H1 (cell line): ENCODE measurements at regions not wholly inside any gene's neighbourhood (a gene's known extent, or its start where the extent isn't known, plus 50 kb on each side); places are given as distances from the start of the nearest gene placed in this dataset.

Experiments
- CTCF ChIA-PET: fragments of 300-600 bp; sonication (Branson Sonifier 250); formaldehyde crosslinking; loops from one replicate; lab custom pipeline; 2021; ENCODE audit not compliant: partially characterized antibody; lab: Charles Lee
- POLR2A ChIA-PET: fragments of 300-600 bp; sonication (Branson Sonifier 250); formaldehyde crosslinking; loops from one replicate; lab custom pipeline; 2021; ENCODE audit warnings: inconsistent platforms; ENCODE audit not compliant: partially characterized antibody; lab: Charles Lee
- DNase-seq, 2 experiments: peaks; one replicate each; pipeline versions ENCODE4 v3.0.0 to v3.0.0-alpha.2; 2010 to 2022; ENCODE audit warnings: low spot score in 2 of 2, low read depth in 1 of 2, mixed read lengths in 1 of 2
- FAIRE-seq: peaks from 2 replicates; lab custom pipeline; 2011; peaks lifted over from hg19 to GRCh38; lab: Jason Lieb, UNC
- H2AFZ ChIP-seq: 2 replicates; pipeline ENCODE4 v1.8.1; 2012; ENCODE audit warnings: low read length, inconsistent platforms
- H2AK5ac ChIP-seq: 2 replicates; pipeline ENCODE4 v1.6.1; 2013; ENCODE audit warnings: low read depth, low read length
- H2BK120ac ChIP-seq: replicated peaks from 2 replicates; pipeline ENCODE3; 2013; ENCODE audit warnings: low read depth, low read length, inconsistent platforms
- H2BK12ac ChIP-seq: 2 replicates; pipeline ENCODE4 v1.6.1; 2013; ENCODE audit warnings: low read depth, low read length
- H2BK15ac ChIP-seq: 2 replicates; pipeline ENCODE4 v1.6.1; 2013; ENCODE audit warnings: low read length
- H2BK20ac ChIP-seq: 2 replicates; pipeline ENCODE4 v1.6.1; 2013; ENCODE audit warnings: low read length
- H2BK5ac ChIP-seq: 2 replicates; pipeline ENCODE4 v1.6.1; 2013; ENCODE audit warnings: low read depth, low read length
- H3K14ac ChIP-seq: 2 replicates; pipeline ENCODE4 v1.6.1; 2013; ENCODE audit warnings: inconsistent platforms; ENCODE audit not compliant: insufficient read length
- H3K18ac ChIP-seq: 2 replicates; pipeline ENCODE4 v1.6.1; 2013; ENCODE audit warnings: low read length; ENCODE audit errors: extremely low read depth
- H3K23ac ChIP-seq: 2 replicates; pipeline ENCODE4 v1.6.1; 2013; ENCODE audit warnings: inconsistent platforms; ENCODE audit not compliant: insufficient read length
- H3K23me2 ChIP-seq: 2 replicates; pipeline ENCODE4 v1.6.1; 2013; ENCODE audit warnings: low read depth, low read length
- H3K27ac ChIP-seq: 2 replicates; pipeline ENCODE4 v1.6.1; 2011; ENCODE audit warnings: low read depth, low read length, inconsistent platforms
- H3K27me3 ChIP-seq, 4 experiments: replicated peaks in 1 of 4; 1 replicate in 1 of 4; 2 replicates in 3 of 4; pipeline versions ENCODE4 v1.6.1 to v1.8.1; 2011 to 2013; ENCODE audit warnings: low read length in 3 of 4, mild to moderate bottlenecking in 3 of 4, inconsistent platforms in 2 of 4, mixed read lengths in 2 of 4, moderate library complexity in 1 of 4; ENCODE audit not compliant: control insufficient read depth in 3 of 4, insufficient read depth in 3 of 4; ENCODE audit errors: extremely low read depth in 1 of 4
- H3K36me3 ChIP-seq, 4 experiments: 2 replicates each; pipeline versions ENCODE4 v1.6.1 to v1.8.1; 2011 to 2013; ENCODE audit warnings: mild to moderate bottlenecking in 4 of 4, low read length in 3 of 4, moderate library complexity in 2 of 4, control low read depth in 1 of 4, inconsistent platforms in 1 of 4; ENCODE audit not compliant: insufficient read depth in 4 of 4, control insufficient read depth in 2 of 4
- H3K4ac ChIP-seq: replicated peaks from 2 replicates; pipeline ENCODE3; 2013; ENCODE audit warnings: low read length, low read depth, mixed read lengths, inconsistent platforms; ENCODE audit not compliant: insufficient read length
- H3K4me1 ChIP-seq, 4 experiments: replicated peaks in 1 of 4; 1 replicate in 1 of 4; 2 replicates in 3 of 4; pipeline versions ENCODE4 v1.6.1 to v1.8.1; 2011 to 2013; ENCODE audit warnings: low read length in 3 of 4, inconsistent platforms in 2 of 4, mixed read lengths in 1 of 4; ENCODE audit not compliant: insufficient read depth in 4 of 4, control insufficient read depth in 3 of 4
- H3K4me2 ChIP-seq, 2 experiments: 2 replicates each; pipeline versions ENCODE4 v1.6.1 to v1.8.1; 2011 to 2013; ENCODE audit warnings: low read depth in 2 of 2, low read length in 2 of 2, control low read depth in 1 of 2, inconsistent platforms in 1 of 2, mild to moderate bottlenecking in 1 of 2; ENCODE audit not compliant: insufficient read depth in 1 of 2
- H3K4me3 ChIP-seq, 4 experiments: fragments of 200-600, 300-600 bp in 1 of 4; sonication (generic), shearing (Covaris generic), sonication (Bioruptor Twin) in 1 of 4; 2 replicates each; pipeline versions ENCODE4 v1.5.1 to v1.8.1; 2011 to 2016; ENCODE audit warnings: low read length in 4 of 4, low read depth in 3 of 4, control low read depth in 2 of 4, inconsistent platforms in 2 of 4, mild to moderate bottlenecking in 2 of 4, mixed read lengths in 1 of 4, moderate library complexity in 1 of 4; ENCODE audit not compliant: insufficient read depth in 2 of 4; ENCODE audit errors: extremely low read depth in 1 of 4
- H3K56ac ChIP-seq: replicated peaks from 2 replicates; pipeline ENCODE3; 2013; ENCODE audit warnings: low read depth, mild to moderate bottlenecking, mixed read lengths, low read length, inconsistent platforms; ENCODE audit not compliant: insufficient read length
- H3K79me1 ChIP-seq: 2 replicates; pipeline ENCODE4 v1.6.1; 2013; ENCODE audit warnings: low read depth, low read length, control low read depth
- H3K79me2 ChIP-seq, 2 experiments: 2 replicates each; pipeline versions ENCODE4 v1.6.1 to v1.8.1; 2012 to 2013; ENCODE audit warnings: low read length in 2 of 2, mild to moderate bottlenecking in 2 of 2, inconsistent platforms in 1 of 2; ENCODE audit not compliant: insufficient read depth in 2 of 2, control insufficient read depth in 1 of 2
- H3K9ac ChIP-seq, 4 experiments: replicated peaks in 1 of 4; 1 replicate in 1 of 4; 2 replicates in 3 of 4; pipeline versions ENCODE4 v1.6.1 to v1.8.1; 2011 to 2013; ENCODE audit warnings: low read depth in 3 of 4, low read length in 3 of 4, control low read depth in 2 of 4, mild to moderate bottlenecking in 2 of 4, moderate library complexity in 2 of 4, inconsistent platforms in 1 of 4; ENCODE audit errors: extremely low read depth in 1 of 4
- H3K9me3 ChIP-seq, 2 experiments: 2 replicates each; pipeline versions ENCODE4 v1.6.1 to v1.8.1; 2012 to 2013; ENCODE audit warnings: mild to moderate bottlenecking in 2 of 2, moderate library complexity in 2 of 2, control low read depth in 1 of 2, inconsistent platforms in 1 of 2, low read depth in 1 of 2, low read length in 1 of 2, mixed read lengths in 1 of 2; ENCODE audit not compliant: insufficient read depth in 2 of 2
- H4K20me1 ChIP-seq, 2 experiments: replicated peaks in 1 of 2; 2 replicates each; pipeline versions ENCODE3 to v1.8.1; 2011 to 2013; ENCODE audit warnings: inconsistent platforms in 2 of 2, low read length in 2 of 2, mild to moderate bottlenecking in 1 of 2; ENCODE audit not compliant: insufficient read depth in 2 of 2, control insufficient read depth in 1 of 2
- H4K5ac ChIP-seq: 2 replicates; pipeline ENCODE4 v1.6.1; 2013; ENCODE audit warnings: low read length, low read depth, mixed read lengths, inconsistent platforms; ENCODE audit not compliant: insufficient read length
- H4K8ac ChIP-seq: 2 replicates; pipeline ENCODE4 v1.8.0; 2013; ENCODE audit warnings: mild to moderate bottlenecking, moderate library complexity, low read length, inconsistent platforms; ENCODE audit not compliant: insufficient read depth; ENCODE audit errors: extremely low read depth
- H4K91ac ChIP-seq: replicated peaks from 2 replicates; pipeline ENCODE3; 2013; ENCODE audit warnings: low read length, mixed read lengths, inconsistent platforms; ENCODE audit not compliant: insufficient read length
- ASH2L ChIP-seq: fragments of 200-600, 300-600 bp; sonication (generic); IDR thresholded peaks from one replicate; pipeline ENCODE4 v1.7.1; 2017; ENCODE audit warnings: low read length
- CEBPB ChIP-seq: IDR thresholded peaks from 2 replicates; pipeline ENCODE4 v1.6.1; 2012; ENCODE audit warnings: low read depth, low read length
- CTBP2 ChIP-seq: IDR thresholded peaks from 2 replicates; pipeline ENCODE4 v1.7.0; 2011; ENCODE audit warnings: borderline replicate concordance, mild to moderate bottlenecking, moderate library complexity, mixed read lengths, low read length; ENCODE audit not compliant: insufficient read depth, insufficient read length
- GABPA ChIP-seq: IDR thresholded peaks from 2 replicates; pipeline ENCODE4 v1.6.1; 2011; ENCODE audit warnings: mild to moderate bottlenecking, low read length, moderate library complexity, borderline replicate concordance; ENCODE audit not compliant: insufficient read depth
- TF ChIP-seq, protein P1 (sequence below): IDR thresholded peaks from 2 replicates; pipeline ENCODE4 v1.6.1; 2011; ENCODE audit warnings: low read depth, mild to moderate bottlenecking, low read length; ENCODE audit not compliant: insufficient read depth

DNA sequence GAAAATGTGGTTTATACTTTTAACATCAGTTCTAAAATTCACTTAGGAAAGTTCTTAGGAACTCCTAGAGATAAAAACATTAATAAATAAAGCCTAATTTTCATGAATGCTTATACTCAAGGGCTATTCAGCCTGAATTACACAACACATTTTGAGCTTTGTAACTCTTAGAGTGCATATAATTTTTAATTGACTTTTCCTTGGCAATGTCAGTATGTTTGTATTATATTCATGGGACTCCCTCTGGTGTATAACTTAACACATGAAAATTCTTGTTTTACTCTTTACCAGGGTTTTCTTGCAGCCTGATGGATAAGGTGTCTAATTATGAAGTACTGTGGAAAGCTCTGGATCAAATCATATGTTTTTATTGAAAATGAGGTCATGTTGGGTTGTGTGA, 150.6 kb upstream of the HMGA2 start:
- no peak overlapping the region for H3K56ac ChIP-seq
- no peak overlapping the region for H3K14ac ChIP-seq
- H4K91ac ChIP-seq = no peak overlapping the region
- ChIA-PET POLR2A (no interaction called here), CTCF (interaction anchor here (0.8 to 1.5 kb wide), 3 partner anchors 22 to 117 kb away, joined by 3 read pairs; no protein-coding TSS in a partner anchor)
- H2BK15ac ChIP-seq = no peak overlapping the region
- no peak overlapping the region for H3K18ac ChIP-seq
- H4K5ac ChIP-seq = no peak overlapping the region
- no peak for DNase-seq
- H2BK12ac ChIP-seq = no peak overlapping the region
- H3K4me2 ChIP-seq = no peak overlapping the region
- H3K27ac ChIP-seq = no peak overlapping the region
- no peaks in the 10 kb centered on the region for H3K79me2 ChIP-seq
- no peak overlapping the region for H4K8ac ChIP-seq
- no peaks in the 10 kb centered on the region for H4K20me1 ChIP-seq
- H2AFZ ChIP-seq = no peak overlapping the region
- no peak overlapping the region for H3K4ac ChIP-seq
- H3K23ac ChIP-seq = no peak overlapping the region
- no peak overlapping the region for H2BK5ac ChIP-seq
- no peaks in the 10 kb centered on the region for H3K79me1 ChIP-seq
- H3K36me3 ChIP-seq = no peaks in the 10 kb centered on the region
- H2BK20ac ChIP-seq = no peak overlapping the region
- no peak overlapping the region for H3K4me3 ChIP-seq
- H3K23me2 ChIP-seq = no peaks in the 10 kb centered on the region
- no peak for FAIRE-seq
- no peak overlapping the region for H2AK5ac ChIP-seq
- H2BK120ac ChIP-seq = no peak overlapping the region
- H3K27me3 ChIP-seq = no peaks in the 10 kb centered on the region
- no peak overlapping the region for H3K9ac ChIP-seq
- no peaks in the 10 kb centered on the region for H3K9me3 ChIP-seq
- no peaks in the 10 kb centered on the region for H3K4me1 ChIP-seq
- TF ChIP-seq, protein P1, sequence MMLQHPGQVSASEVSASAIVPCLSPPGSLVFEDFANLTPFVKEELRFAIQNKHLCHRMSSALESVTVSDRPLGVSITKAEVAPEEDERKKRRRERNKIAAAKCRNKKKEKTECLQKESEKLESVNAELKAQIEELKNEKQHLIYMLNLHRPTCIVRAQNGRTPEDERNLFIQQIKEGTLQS = no peak
- TF ChIP-seq ASH2L (no peak), CEBPB (no peak), GABPA (no peak), CTBP2 (no peak)
